B cell (primary cell): ENCODE measurements at regions not wholly inside any gene's neighbourhood (a gene's known extent, or its start where the extent isn't known, plus 50 kb on each side); places are given as distances from the start of the nearest gene placed in this dataset.

Experiments used
- ATAC-seq: fragments of 200-7000 bp; cut with Tn5 transposase; one replicate; pipeline ENCODE4 v1.10.0; 2021; ENCODE audit warnings: low read depth, mild to moderate bottlenecking, moderate number of reproducible peaks, moderate library complexity
- CTCF ChIA-PET: fragments of 350-600 bp; sonication (Branson Sonifier 250); formaldehyde crosslinking; loops from one replicate; lab custom pipeline; 2021; ENCODE audit warnings: antibody characterized with exemption, inconsistent platforms; lab: Charles Lee
- POLR2A ChIA-PET: fragments of 350-600 bp; sonication (Branson Sonifier 250); formaldehyde crosslinking; loops from one replicate; lab custom pipeline; 2021; ENCODE audit warnings: antibody characterized with exemption; lab: Charles Lee
- DNase-seq: peaks from one replicate; pipeline ENCODE4 v3.0.0; 2013
- H2AFZ ChIP-seq: 2 replicates; pipeline ENCODE4 v1.6.1; 2012; ENCODE audit warnings: mild to moderate bottlenecking, low read depth, low read length; ENCODE audit not compliant: insufficient read depth, poor library complexity, severe bottlenecking
- H3K27ac ChIP-seq, 2 donors: 1 replicate in 1 of 2; 2 replicates in 1 of 2; pipeline ENCODE4 v1.5.1; 2012 to 2013; ENCODE audit warnings: low read length in 2 of 2, mild to moderate bottlenecking in 2 of 2, moderate library complexity in 1 of 2
- H3K27me3 ChIP-seq, 4 experiments: fragments of 200-600 bp in 1 of 4; sonication (generic) in 1 of 4; replicated peaks in 1 of 4; 1 replicate in 2 of 4; 2 replicates in 2 of 4; pipeline versions ENCODE4 v1.6.1 to v1.7.0; 2013 to 2016; ENCODE audit warnings: low read length in 3 of 4, mild to moderate bottlenecking in 2 of 4, mixed read lengths in 1 of 4, moderate library complexity in 1 of 4; ENCODE audit not compliant: insufficient read depth in 4 of 4, control insufficient read depth in 3 of 4; ENCODE audit errors: control extremely low read depth in 1 of 4
- H3K36me3 ChIP-seq, 2 experiments: replicated peaks in 1 of 2; 1 replicate in 1 of 2; 2 replicates in 1 of 2; pipeline versions ENCODE4 v1.6.1 to v1.7.1; 2013; ENCODE audit warnings: low read length in 1 of 2; ENCODE audit not compliant: insufficient read depth in 2 of 2, control insufficient read depth in 1 of 2; ENCODE audit errors: control extremely low read depth in 1 of 2, extremely low read depth in 1 of 2
- H3K4me1 ChIP-seq, 2 donors: fragments of 200-600 bp in 1 of 2; sonication (generic) in 1 of 2; 1 replicate in 1 of 2; 2 replicates in 1 of 2; pipeline versions ENCODE4 v1.5.1 to v1.6.1; 2013 to 2017; ENCODE audit warnings: low read length in 2 of 2; ENCODE audit not compliant: control insufficient read depth in 2 of 2, insufficient read depth in 2 of 2
- H3K4me2 ChIP-seq: replicated peaks from 2 replicates; pipeline ENCODE3; 2012; ENCODE audit warnings: mild to moderate bottlenecking, low read depth, low read length; ENCODE audit not compliant: poor library complexity, severe bottlenecking
- H3K4me3 ChIP-seq, 5 experiments: fragments of 200-600 bp in 1 of 5; sonication (generic) in 1 of 5; 1 replicate in 3 of 5; 2 replicates in 2 of 5; pipeline versions ENCODE4 v1.5.1 to v1.7.0; 2011 to 2016; ENCODE audit warnings: low read length in 4 of 5, mild to moderate bottlenecking in 4 of 5, low read depth in 2 of 5, control low read depth in 1 of 5, moderate library complexity in 1 of 5; ENCODE audit not compliant: insufficient read depth in 1 of 5; ENCODE audit errors: control extremely low read depth in 1 of 5, extremely low read depth in 1 of 5
- H3K79me2 ChIP-seq: fragments of 200-600 bp; sonication (generic); one replicate; pipeline ENCODE4 v1.6.0; 2016; ENCODE audit warnings: low read length; ENCODE audit not compliant: control insufficient read depth, insufficient read depth
- H3K9ac ChIP-seq: fragments of 200-600 bp; sonication (generic); 2 replicates; pipeline ENCODE4 v1.6.1; 2017; ENCODE audit warnings: mild to moderate bottlenecking, low read length, moderate library complexity
- H3K9me3 ChIP-seq, 3 donors: one replicate each; pipeline versions ENCODE4 v1.6.1 to v1.7.1; 2013; ENCODE audit warnings: low read length in 2 of 3; ENCODE audit not compliant: control insufficient read depth in 2 of 3, insufficient read depth in 1 of 3; ENCODE audit errors: control extremely low read depth in 1 of 3
- H4K20me1 ChIP-seq: 2 replicates; pipeline ENCODE4 v1.6.0; 2012; ENCODE audit warnings: mild to moderate bottlenecking, low read length; ENCODE audit not compliant: insufficient read depth, control insufficient read depth, poor library complexity, severe bottlenecking
- H3K27ac Mint-ChIP-seq: one replicate; pipeline ENCODE4 v1.8.0; 2021; ENCODE audit warnings: mixed read lengths
- H3K27me3 Mint-ChIP-seq: one replicate; pipeline ENCODE4 v1.8.0; 2021; ENCODE audit warnings: mixed read lengths
- H3K4me1 Mint-ChIP-seq: one replicate; pipeline ENCODE4 v1.8.0; 2021; ENCODE audit warnings: mixed read lengths
- H3K4me3 Mint-ChIP-seq: one replicate; pipeline ENCODE4 v1.8.0; 2021; ENCODE audit warnings: mixed read lengths
- H3K9me3 Mint-ChIP-seq: one replicate; pipeline ENCODE4 v1.8.0; 2022; ENCODE audit warnings: mixed read lengths; ENCODE audit not compliant: insufficient read depth
- EZH2 ChIP-seq: IDR thresholded peaks from 2 replicates; pipeline ENCODE4 v1.6.1; 2012; ENCODE audit warnings: borderline replicate concordance, low read depth, mild to moderate bottlenecking, moderate library complexity, low read length; ENCODE audit not compliant: insufficient read depth, poor library complexity, severe bottlenecking
- WGBS: methylation state at CpG from one replicate; pipeline ENCODE4 v1.1.5; 2013; ENCODE audit warnings: missing lambda C conversion rate; ENCODE audit not compliant: insufficient coverage; 5-methylcytosine and 5-hydroxymethylcytosine counted together
- intact Hi-C: fragments of 100-400 bp; cut with micrococcal nuclease; formaldehyde crosslinking; loops from one replicate; pipeline ENCODE4 v1.10.0; 2022
- TF ChIP-seq, protein P1 (sequence below): fragments of 200-600 bp; IDR thresholded peaks from one replicate; pipeline ENCODE4 v1.8.0; 2022; ENCODE audit warnings: antibody characterized with exemption, mild to moderate bottlenecking

DNA sequence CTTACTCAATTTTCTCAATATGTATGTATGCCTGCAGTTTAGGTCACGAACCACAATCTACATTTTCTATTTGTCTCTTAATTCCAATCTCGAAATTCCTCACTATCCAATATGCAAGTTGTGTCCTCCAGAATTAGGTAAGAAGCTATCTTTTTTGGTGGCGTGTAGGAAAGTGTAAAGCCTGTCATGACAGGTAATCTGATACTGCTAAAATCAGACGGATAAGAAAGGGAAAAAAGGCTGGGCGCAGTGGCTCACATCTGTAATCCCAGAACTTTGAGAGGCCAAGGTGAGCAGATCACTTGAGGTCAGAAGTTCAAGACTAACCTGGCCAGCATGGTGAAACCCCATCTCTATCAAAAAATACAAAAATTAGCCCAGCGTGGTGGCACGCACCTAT, 185.3 kb downstream of the IBTK start:
- no peak overlapping the region for H3K4me3 Mint-ChIP-seq
- POLR2A ChIA-PET: no interaction called here
- intact Hi-C loops: no loop called here

DNA sequence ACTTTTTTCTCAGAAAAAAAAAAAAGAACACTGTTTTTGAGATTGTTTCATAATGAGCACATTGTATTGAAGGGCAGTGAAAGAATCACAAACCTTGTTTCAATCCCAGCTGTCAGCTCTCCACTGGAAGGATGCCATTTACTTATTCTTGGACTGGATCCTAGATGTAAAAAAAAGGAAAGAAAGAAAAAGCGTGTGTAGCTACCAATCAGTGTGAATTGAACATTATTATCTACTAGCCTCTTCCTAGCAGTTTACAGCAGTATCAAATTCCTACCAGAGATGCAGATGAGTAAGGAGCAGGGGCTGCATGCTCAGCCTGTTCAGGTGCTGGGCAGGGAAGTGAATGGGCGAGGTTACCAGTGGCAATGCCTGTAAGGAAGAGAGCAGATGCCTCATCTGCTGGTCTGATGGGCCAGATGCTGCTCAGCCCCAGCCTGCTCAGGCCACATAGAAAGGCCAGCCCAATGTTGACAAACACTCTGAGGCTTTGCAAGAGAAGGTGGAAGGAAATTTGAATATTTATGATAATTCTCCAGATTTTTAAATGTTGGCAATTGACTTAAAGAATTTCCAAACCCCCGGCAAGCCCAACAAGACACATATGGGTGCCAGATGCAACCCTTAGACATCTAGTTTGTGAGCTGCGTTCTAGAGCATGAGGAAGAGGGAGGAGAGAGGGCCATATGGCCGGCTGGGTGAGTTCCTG, 189.5 kb downstream of the IBTK start:
- H3K4me1 ChIP-seq: no peaks in the 10 kb centered on the region
- ChIA-PET POLR2A (no interaction called here), CTCF (no interaction called here)
- no peaks in the 10 kb centered on the region for H3K36me3 ChIP-seq
- Mint-ChIP-seq H3K27me3 (peaks cover 8% of the 10 kb centered on the region), H3K27ac (no peak overlapping the region), H3K4me3 (no peak overlapping the region), H3K4me1 (no peaks in the 10 kb centered on the region), H3K9me3 (no peaks in the 10 kb centered on the region)
- no peak overlapping the region for H3K4me2 ChIP-seq
- no peak overlapping the region for H3K4me3 ChIP-seq
- TF ChIP-seq EZH2: no peak
- TF ChIP-seq, protein P1, sequence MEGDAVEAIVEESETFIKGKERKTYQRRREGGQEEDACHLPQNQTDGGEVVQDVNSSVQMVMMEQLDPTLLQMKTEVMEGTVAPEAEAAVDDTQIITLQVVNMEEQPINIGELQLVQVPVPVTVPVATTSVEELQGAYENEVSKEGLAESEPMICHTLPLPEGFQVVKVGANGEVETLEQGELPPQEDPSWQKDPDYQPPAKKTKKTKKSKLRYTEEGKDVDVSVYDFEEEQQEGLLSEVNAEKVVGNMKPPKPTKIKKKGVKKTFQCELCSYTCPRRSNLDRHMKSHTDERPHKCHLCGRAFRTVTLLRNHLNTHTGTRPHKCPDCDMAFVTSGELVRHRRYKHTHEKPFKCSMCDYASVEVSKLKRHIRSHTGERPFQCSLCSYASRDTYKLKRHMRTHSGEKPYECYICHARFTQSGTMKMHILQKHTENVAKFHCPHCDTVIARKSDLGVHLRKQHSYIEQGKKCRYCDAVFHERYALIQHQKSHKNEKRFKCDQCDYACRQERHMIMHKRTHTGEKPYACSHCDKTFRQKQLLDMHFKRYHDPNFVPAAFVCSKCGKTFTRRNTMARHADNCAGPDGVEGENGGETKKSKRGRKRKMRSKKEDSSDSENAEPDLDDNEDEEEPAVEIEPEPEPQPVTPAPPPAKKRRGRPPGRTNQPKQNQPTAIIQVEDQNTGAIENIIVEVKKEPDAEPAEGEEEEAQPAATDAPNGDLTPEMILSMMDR: no peak
- no peak for DNase-seq
- H3K27me3 ChIP-seq: no peaks in the 10 kb centered on the region
- no peak overlapping the region for H2AFZ ChIP-seq
- WGBS: 86% methylated on average over 3 of the region's 5 CpGs
- no peaks in the 10 kb centered on the region for H3K79me2 ChIP-seq
- H3K9ac ChIP-seq: no peak overlapping the region
- no peak for ATAC-seq
- no peak overlapping the region for H3K27ac ChIP-seq
- intact Hi-C loops: no loop called here
- no peaks in the 10 kb centered on the region for H3K9me3 ChIP-seq
- H4K20me1 ChIP-seq: no peaks in the 10 kb centered on the region

More for the DNA sequence above, 185.3 kb downstream of the IBTK start:
- DNase-seq: no peak
- H3K36me3 ChIP-seq: no peaks in the 10 kb centered on the region
- TF ChIP-seq, protein P1: no peak
- TF ChIP-seq EZH2: no peak
- no peak overlapping the region for H3K27ac ChIP-seq
- H3K9me3 Mint-ChIP-seq: no peaks in the 10 kb centered on the region
- H3K4me3 ChIP-seq: no peak overlapping the region
- H3K9ac ChIP-seq: no peak overlapping the region
- H3K27me3 ChIP-seq: no peaks in the 10 kb centered on the region
- no peaks in the 10 kb centered on the region for H4K20me1 ChIP-seq
- H3K4me1 Mint-ChIP-seq: no peaks in the 10 kb centered on the region
- peaks cover 3% of the 10 kb centered on the region for H3K27me3 Mint-ChIP-seq
- ATAC-seq: no peak
- CTCF ChIA-PET: no interaction called here
- no peaks in the 10 kb centered on the region for H3K9me3 ChIP-seq
- no peak overlapping the region for H2AFZ ChIP-seq
- no peak overlapping the region for H3K4me2 ChIP-seq
- 61% methylated on average over 3 of the region's 7 CpGs for WGBS
- H3K27ac Mint-ChIP-seq: no peak overlapping the region
- no peaks in the 10 kb centered on the region for H3K79me2 ChIP-seq
- H3K4me1 ChIP-seq: no peaks in the 10 kb centered on the region
